KBM-7 (cell line): ENCODE measurements at regions not wholly inside any gene's neighbourhood (a gene's known extent, or its start where the extent isn't known, plus 50 kb on each side); places are given as distances from the start of the nearest gene placed in this dataset.
"Not testable (repeated sequence)": the region's sequence is repeated elsewhere in the genome, so short reads cannot be mapped to it uniquely, and the experiment has no call there.

ENCODE experiments used
- DNase-seq: peaks from one replicate; pipeline ENCODE4 v3.0.0-alpha.2; 2015
- in situ Hi-C: fragments of 300-500 bp; cut with MboI; formaldehyde crosslinking; loops from 2 replicates; pipeline ENCODE4 v1.14.3; 2020; ENCODE audit warnings: low sequenced_read_pairs, low pct_unique_long_range_greater_than_20kb, mixed read lengths

GRCh38 chrX:68985135-68985755 lies 156.4 kb downstream of the EFNB1 start:
- in situ Hi-C loops: no loop called here
- no peak for DNase-seq

- in situ Hi-C loops: no loop called here
- DNase-seq: no peak
Measured at GRCh38 chrX:68983004-68983857, 154.4 kb downstream of the EFNB1 start.

DNA sequence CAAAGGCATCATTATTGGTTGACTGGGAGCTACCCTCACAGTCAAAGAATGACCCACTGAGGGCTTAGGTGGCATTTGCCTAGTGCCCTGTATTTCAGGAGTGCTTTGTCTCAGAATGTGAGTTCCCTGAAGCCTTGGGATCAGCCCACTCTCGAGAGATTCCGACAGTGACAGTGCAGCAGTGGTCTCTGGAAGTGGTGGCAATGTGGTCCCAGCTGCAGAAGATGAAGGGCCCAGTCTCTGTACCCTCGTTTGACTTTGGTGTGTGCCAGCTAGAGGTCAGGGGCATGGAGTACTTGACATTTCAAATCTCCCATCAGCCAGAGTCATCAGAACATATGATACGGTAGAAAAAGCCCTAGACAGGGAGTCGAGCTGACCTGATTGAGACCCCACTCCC lies 153.7 kb downstream of the EFNB1 start:
- in situ Hi-C loops: no loop called here
- DNase-seq: no peak

DNA sequence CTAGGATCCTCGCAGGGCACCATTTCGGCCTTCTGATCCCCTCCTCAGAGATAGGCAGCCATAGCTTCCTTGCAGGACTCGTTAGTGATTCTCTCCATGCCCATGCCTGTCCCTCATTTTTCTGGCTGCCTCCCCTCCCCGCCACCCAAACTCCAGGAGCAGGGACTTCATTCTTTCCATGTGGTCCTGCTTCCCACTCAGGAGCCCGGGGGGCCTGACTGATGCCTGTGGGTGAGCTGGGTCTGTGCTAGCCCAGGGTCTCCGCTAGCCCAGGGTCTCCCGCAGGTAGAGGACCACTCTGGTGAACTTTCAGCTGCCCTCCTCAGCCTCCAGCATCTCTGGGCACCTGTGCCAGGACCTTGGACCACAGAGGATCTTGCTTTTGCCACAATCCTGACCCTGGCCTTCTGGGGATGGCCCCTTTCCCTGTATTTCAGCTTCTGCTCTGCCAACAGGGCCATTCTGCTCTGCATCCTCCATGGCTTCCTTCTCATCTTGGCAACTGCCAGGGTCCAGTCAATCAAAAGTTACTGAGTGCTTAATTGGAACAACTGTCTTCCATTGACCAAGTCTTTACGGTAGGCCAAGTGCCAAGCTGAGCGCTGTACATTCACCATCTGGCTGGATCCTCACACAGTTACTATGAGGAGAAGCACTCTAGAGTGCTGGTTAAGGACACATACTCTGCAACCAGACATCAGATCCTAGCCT lies 152.2 kb downstream of the EFNB1 start:
- DNase-seq: no peak
- in situ Hi-C loops: no loop called here

DNA sequence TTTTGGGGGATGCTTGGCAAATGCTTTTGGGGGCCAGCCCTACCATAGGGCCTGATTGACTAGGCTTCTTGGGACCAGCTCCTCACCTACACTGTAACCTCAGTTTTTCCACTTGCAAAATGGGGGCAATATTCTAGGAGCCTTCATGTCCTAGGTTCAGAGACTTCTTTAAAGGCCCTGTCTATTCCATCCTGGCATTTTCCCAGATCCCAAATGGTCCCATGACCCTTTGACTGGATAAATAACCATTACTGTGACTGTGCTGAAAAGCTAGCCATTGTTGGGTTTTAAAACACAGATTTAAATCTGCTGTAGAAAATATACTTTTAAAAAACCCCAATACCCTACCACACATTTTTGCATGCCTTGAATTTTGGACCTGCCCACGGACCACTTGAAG lies 149.8 kb downstream of the EFNB1 start:
- no peak for DNase-seq
- in situ Hi-C loops: no loop called here

GRCh38 chrX:68978255-68978654 lies 149.4 kb downstream of the EFNB1 start:
- no peak for DNase-seq
- in situ Hi-C loops: no loop called here

DNA sequence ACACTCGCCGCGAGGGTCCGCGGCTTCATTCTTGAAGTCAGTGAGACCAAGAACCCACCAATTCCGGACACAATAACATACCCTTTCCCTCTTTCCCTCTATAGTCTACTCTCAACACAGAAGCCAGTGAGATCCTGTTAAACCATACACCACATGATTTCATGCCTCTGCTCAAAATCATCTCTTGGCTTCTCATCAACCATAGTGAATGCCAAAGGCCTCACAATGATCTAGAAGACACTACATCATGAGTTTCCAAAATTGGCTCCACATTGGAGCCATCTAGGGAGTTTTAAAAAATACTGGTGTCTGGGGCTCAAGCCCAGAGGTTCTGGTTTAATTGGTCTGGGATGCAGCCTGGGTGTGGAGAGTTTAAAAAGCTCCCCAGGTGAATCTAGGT lies 124.5 kb downstream of the EFNB1 start:
- in situ Hi-C loops: no loop called here
- no peak for DNase-seq

DNA sequence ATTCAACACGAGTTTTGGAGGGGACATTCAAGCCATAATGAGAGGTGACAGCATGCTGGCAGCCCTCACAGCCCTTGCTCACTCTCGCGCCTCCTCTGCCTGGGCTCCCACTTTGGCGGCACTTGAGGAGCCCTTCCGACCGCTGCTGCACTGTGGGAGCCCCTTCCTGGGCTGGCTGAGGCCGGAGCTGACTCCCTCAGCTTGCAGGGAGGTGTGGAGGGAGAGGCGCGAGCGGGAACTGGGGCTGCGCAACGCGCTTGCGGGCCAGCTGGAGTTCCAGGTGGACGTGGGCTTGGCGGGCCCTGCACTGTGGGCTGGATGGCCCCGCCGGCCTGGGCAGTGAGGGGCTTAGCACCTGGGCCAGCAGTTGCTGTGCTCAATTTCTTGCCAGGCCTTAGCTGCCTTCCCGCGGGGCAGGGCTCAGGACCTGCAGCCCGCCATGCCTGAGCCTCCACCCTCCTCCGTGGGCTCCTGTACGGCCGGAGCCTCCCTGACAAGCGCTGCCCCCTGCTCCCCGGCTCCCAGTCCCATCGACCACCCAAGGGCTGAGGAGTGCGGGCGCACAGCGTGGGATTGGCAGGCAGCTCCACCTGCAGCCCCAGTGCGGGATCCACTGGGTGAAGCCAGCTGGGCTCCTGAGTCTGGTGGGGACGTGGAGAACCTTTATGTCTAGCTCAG lies 123.3 kb downstream of the EFNB1 start:
- in situ Hi-C loops, DNase-seq: not testable (repeated sequence)

- in situ Hi-C loops: no loop called here
- DNase-seq: no peak
Measured at GRCh38 chrX:68950937-68951336, 122.1 kb downstream of the EFNB1 start.

- no peak for DNase-seq
- in situ Hi-C loops: no loop called here
Measured at GRCh38 chrX:68947882-68948605, 119.2 kb downstream of the EFNB1 start.

- in situ Hi-C loops: no loop called here
Measured at GRCh38 chrX:68945603-68946228, 116.9 kb downstream of the EFNB1 start.

DNA sequence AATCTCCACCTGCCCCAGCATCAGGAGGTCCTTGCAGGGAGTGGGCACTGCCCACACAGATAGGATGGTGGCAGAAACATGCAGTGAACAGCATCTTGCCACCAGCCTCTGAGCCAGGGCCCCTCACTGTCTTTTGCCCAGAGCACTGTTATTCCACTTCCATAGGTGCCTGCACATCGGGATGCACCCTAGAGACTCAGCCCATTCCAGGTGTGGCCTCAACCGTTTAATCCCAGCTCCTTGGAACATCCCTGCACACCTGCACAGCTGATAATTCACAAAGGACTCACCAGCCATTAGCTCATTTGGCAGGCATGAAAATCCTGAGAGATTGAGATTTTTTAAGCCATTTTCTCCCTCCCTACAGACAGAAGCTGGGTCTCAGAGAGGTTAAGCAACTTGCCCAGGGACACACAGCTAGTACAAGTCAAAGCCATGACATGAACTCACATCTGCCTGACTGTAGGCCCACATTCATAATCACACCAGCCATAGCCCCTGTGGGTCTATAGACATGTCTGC lies 116.3 kb downstream of the EFNB1 start:
- in situ Hi-C loops: no loop called here
- DNase-seq: no peak

More at GRCh38 chrX:68945603-68946228, 116.9 kb downstream of the EFNB1 start:
- DNase-seq: peak; percentile 23

DNA sequence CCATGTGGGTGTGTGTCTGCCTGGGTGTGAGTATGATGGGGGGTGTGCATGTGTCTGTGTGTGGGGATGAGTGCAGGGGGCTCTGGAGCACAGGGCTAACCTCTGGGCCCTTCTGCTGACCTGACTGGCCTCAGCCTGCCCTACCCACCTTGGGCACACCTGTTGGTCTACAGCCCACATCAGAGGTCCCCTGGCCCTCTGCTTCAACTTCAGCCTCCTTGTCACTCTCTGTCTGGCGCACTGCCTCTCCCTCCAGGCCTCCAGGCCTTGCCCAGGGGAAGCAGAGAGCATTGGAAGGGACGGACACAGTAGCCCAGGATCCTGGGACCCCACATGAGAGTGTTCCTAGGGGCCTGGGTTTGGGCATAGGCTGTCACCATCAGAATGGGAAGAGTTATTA lies 115.4 kb downstream of the EFNB1 start:
- no peak for DNase-seq
- in situ Hi-C loops: no loop called here

GRCh38 chrX:68942840-68943239 lies 114.0 kb downstream of the EFNB1 start:
- in situ Hi-C loops: no loop called here
- no peak for DNase-seq

DNA sequence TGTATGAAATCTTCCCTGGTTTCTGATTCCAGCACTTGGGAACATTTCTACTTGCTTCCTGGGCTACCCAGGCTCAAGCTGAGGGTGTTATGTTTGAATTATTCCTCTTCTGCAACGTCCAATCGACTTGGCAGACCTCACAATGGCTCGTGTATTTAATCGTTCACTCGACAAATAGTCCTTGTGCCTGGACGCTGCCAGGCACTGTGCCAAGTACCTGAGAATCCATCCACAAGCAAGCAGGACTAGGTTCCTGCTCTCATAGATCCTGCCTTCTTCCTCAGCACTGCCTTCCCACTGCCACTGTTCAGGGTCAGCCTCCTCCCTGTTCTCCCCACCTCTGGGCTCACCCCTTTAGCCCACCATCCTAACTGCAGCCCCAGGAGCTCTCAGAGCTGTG lies 113.3 kb downstream of the EFNB1 start:
- DNase-seq: no peak
- in situ Hi-C loops: no loop called here

- DNase-seq: no peak
- in situ Hi-C loops: no loop called here
Measured at GRCh38 chrX:68941385-68941952, 112.6 kb downstream of the EFNB1 start.

GRCh38 chrX:68940601-68941000 lies 111.8 kb downstream of the EFNB1 start:
- in situ Hi-C loops: no loop called here

GRCh38 chrX:68939868-68940267 lies 111.0 kb downstream of the EFNB1 start:
- in situ Hi-C loops: no loop called here
- DNase-seq: no peak

More at GRCh38 chrX:68940601-68941000, 111.8 kb downstream of the EFNB1 start:
- DNase-seq: no peak
